A549 (cell line): ENCODE measurements at regions not wholly inside any gene's neighbourhood (a gene's known extent, or its start where the extent isn't known, plus 50 kb on each side); places are given as distances from the start of the nearest gene placed in this dataset.

Experiments
- ATAC-seq, 2 experiments: fragments of 200-7000 bp in 1 of 2; fragments of >200 bp in 1 of 2; cut with Nextera tagmentation in 1 of 2; cut with Tn5 transposase in 1 of 2; 3 replicates each; pipeline versions ENCODE4 v1.8.0 to v1.9.1; 2018 to 2020; ENCODE audit warnings: mild to moderate bottlenecking in 1 of 2, moderate library complexity in 1 of 2
- CTCF ChIA-PET: fragments of 300-600 bp; sonication (Branson Sonifier 250); formaldehyde crosslinking; extraction: SDS; loops from one replicate; lab custom pipeline; 2021; ENCODE audit warnings: antibody characterized with exemption, inconsistent platforms; lab: Yijun Ruan, JAX
- POLR2A ChIA-PET: fragments of 350-600 bp; formaldehyde crosslinking; extraction: SDS; loops from one replicate; lab custom pipeline; 2021; ENCODE audit warnings: antibody characterized with exemption, inconsistent platforms; lab: Yijun Ruan, JAX
- DNase-seq, 2 experiments: peaks; one replicate each; pipeline versions ENCODE4 v3.0.0 to v3.0.0-alpha.2; 2011 to 2016; ENCODE audit warnings: low read depth in 1 of 2, low spot score in 1 of 2
- FAIRE-seq: peaks from 2 replicates; lab custom pipeline; 2011; peaks lifted over from hg19 to GRCh38; lab: Jason Lieb, UNC
- H3K27ac ChIP-seq, 2 experiments: fragments of >200 bp; sonication (Bioruptor Twin); formaldehyde crosslinking; 3 replicates each; pipeline ENCODE4 v1.5.1; 2016 to 2017
- H3K4me1 ChIP-seq: fragments of >200 bp; sonication (Bioruptor Twin); formaldehyde crosslinking; 3 replicates; pipeline ENCODE4 v1.6.1; 2016
- H3K4me2 ChIP-seq: fragments of >200 bp; sonication (Bioruptor Twin); formaldehyde crosslinking; 3 replicates; pipeline ENCODE4 v1.6.1; 2016
- H3K4me3 ChIP-seq: fragments of >200 bp; sonication (Bioruptor Twin); formaldehyde crosslinking; 3 replicates; pipeline ENCODE4 v1.5.1; 2016
- H3K9me3 ChIP-seq: fragments of >200 bp; sonication (Bioruptor Twin); formaldehyde crosslinking; 3 replicates; pipeline ENCODE4 v1.6.1; 2016
- BHLHE40 ChIP-seq: IDR thresholded peaks from 2 replicates; pipeline ENCODE4 v1.6.1; 2012; ENCODE audit warnings: low read depth, low read length, inconsistent platforms
- CBX2 ChIP-seq: fragments of 200-600 bp; sonication (generic); IDR thresholded peaks from 2 replicates; pipeline ENCODE4 v1.6.1; 2016; ENCODE audit warnings: low read depth, mild to moderate bottlenecking, borderline replicate concordance
- CBX8 ChIP-seq: fragments of 200-600 bp; sonication (generic); IDR thresholded peaks from 2 replicates; pipeline ENCODE4 v1.6.1; 2016
- CEBPB ChIP-seq, 2 experiments: fragments of >200 bp in 1 of 2; sonication (Bioruptor Twin) in 1 of 2; formaldehyde crosslinking in 1 of 2; IDR thresholded peaks; 2 replicates each; pipeline ENCODE4 v1.6.1; 2012 to 2016
- EHF ChIP-seq: fragments of 250-450 bp; sonication (Bioruptor Pico); IDR thresholded peaks from 2 replicates; pipeline ENCODE4 v1.5.0; 2020; ENCODE audit warnings: mild to moderate bottlenecking
- EHMT2 ChIP-seq: fragments of 200-600 bp; sonication (generic); IDR thresholded peaks from 2 replicates; pipeline ENCODE4 v1.6.1; 2016; ENCODE audit warnings: antibody characterized with exemption, low read depth, mild to moderate bottlenecking, moderate library complexity
- EP300 ChIP-seq, 2 experiments: fragments of >200 bp; sonication (Bioruptor Twin); formaldehyde crosslinking; IDR thresholded peaks; 2 replicates in 1 of 2; 3 replicates in 1 of 2; pipeline ENCODE4 v1.6.1; 2016 to 2017
- ESRRA ChIP-seq: fragments of 150-350 bp; IDR thresholded peaks from 2 replicates; pipeline ENCODE4 v1.6.1; 2014; ENCODE audit warnings: mild to moderate bottlenecking, low read length, borderline replicate concordance
- FOXS1 ChIP-seq: fragments of 250-450 bp; sonication (Bioruptor Pico); IDR thresholded peaks from 2 replicates; pipeline ENCODE4 v1.5.0; 2020; ENCODE audit warnings: mild to moderate bottlenecking, moderate library complexity
- HDAC2 ChIP-seq: fragments of 200-600 bp; sonication (generic); IDR thresholded peaks from 2 replicates; pipeline ENCODE4 v1.6.1; 2016
- HEYL ChIP-seq: fragments of 250-450 bp; sonication (Bioruptor Pico); IDR thresholded peaks from 2 replicates; pipeline ENCODE4 v1.8.0; 2021; ENCODE audit warnings: mild to moderate bottlenecking, moderate library complexity
- HOXB5 ChIP-seq: fragments of 250-450 bp; sonication (Bioruptor Pico); IDR thresholded peaks from 2 replicates; pipeline ENCODE4 v1.5.0; 2020; ENCODE audit warnings: mild to moderate bottlenecking, moderate library complexity
- JUNB ChIP-seq: fragments of >200 bp; sonication (Bioruptor Twin); formaldehyde crosslinking; IDR thresholded peaks from 2 replicates; pipeline ENCODE4 v1.6.1; 2016
- MYC ChIP-seq: IDR thresholded peaks from 2 replicates; pipeline ENCODE4 v1.6.1; 2012; ENCODE audit warnings: mild to moderate bottlenecking, inconsistent platforms, low read length, improper control_type of control experiment, borderline replicate concordance
- NFE2L2 ChIP-seq: fragments of 150-350 bp; conservative IDR thresholded peaks from 2 replicates; pipeline ENCODE4 v1.6.1; 2014; ENCODE audit warnings: low read length
- PHF8 ChIP-seq: fragments of 200-600 bp; sonication (generic); IDR thresholded peaks from 2 replicates; pipeline ENCODE4 v1.6.1; 2016; ENCODE audit warnings: low read depth, mild to moderate bottlenecking, antibody characterized with exemption, moderate library complexity, borderline replicate concordance
- RFX5 ChIP-seq: fragments of 450-650 bp; IDR thresholded peaks from 2 replicates; pipeline ENCODE4 v1.7.1; 2014; ENCODE audit warnings: antibody characterized with exemption, mild to moderate bottlenecking, moderate library complexity
- RNF2 ChIP-seq: fragments of 200-600 bp; sonication (generic); IDR thresholded peaks from 2 replicates; pipeline ENCODE4 v1.6.1; 2016; ENCODE audit warnings: low read depth, mild to moderate bottlenecking, antibody characterized with exemption, moderate library complexity, borderline replicate concordance
- SMC3 ChIP-seq: fragments of >200 bp; sonication (Bioruptor Twin); formaldehyde crosslinking; IDR thresholded peaks from 3 replicates; pipeline ENCODE4 v1.6.1; 2018; ENCODE audit warnings: inconsistent platforms
- TFCP2L1 ChIP-seq: fragments of 250-450 bp; sonication (Bioruptor Pico); IDR thresholded peaks from 2 replicates; pipeline ENCODE4 v1.5.0; 2021; ENCODE audit warnings: mild to moderate bottlenecking
- ZC3H11A ChIP-seq: fragments of 450-650 bp; IDR thresholded peaks from 2 replicates; pipeline ENCODE4 v1.6.1; 2014; ENCODE audit warnings: antibody characterized with exemption, mild to moderate bottlenecking
- WGBS: methylation state at CpG from one replicate; pipeline ENCODE4 v1.1.6; 2017; ENCODE audit errors: missing lambda C conversion rate; 5-methylcytosine and 5-hydroxymethylcytosine counted together
- TF ChIP-seq, protein P1 (sequence below): fragments of >200 bp; sonication (Bioruptor Twin); formaldehyde crosslinking; IDR thresholded peaks from 2 replicates; pipeline ENCODE4 v1.6.1; 2016
- TF ChIP-seq, protein P2 (sequence below): IDR thresholded peaks from 2 replicates; pipeline ENCODE4 v1.6.1; 2012; ENCODE audit warnings: low read depth, borderline replicate concordance
- TF ChIP-seq, protein P3 (sequence below): IDR thresholded peaks from 2 replicates; pipeline ENCODE4 v1.6.1; 2012

DNA sequence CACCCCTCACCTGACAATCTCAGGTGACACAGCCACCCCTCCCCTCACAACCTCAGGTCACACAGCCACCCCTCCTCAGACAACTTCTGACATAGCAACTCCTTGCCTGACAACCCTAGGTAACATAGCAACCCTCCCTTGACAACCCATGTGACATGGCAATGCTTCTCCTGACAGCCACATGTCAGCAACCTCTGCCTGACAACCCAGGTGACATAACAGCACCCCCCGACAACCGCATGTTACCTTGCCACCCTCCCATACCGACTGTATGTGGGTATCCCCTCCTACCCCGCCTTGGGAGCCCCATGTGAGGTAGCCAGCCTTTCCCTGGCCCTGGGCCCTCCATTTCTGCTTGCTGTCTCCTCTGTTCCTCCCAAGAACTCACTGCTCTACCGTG, 77.7 kb upstream of the B3GAT1 start:
- no peaks in the 10 kb centered on the region for H3K4me1 ChIP-seq
- FAIRE-seq = no peak
- POLR2A ChIA-PET = no interaction called here
- no peak overlapping the region for H3K4me3 ChIP-seq
- H3K9me3 ChIP-seq = no peaks in the 10 kb centered on the region
- H3K4me2 ChIP-seq = no peak overlapping the region
- H3K27ac ChIP-seq = no peak overlapping the region
- 6% methylated on average over 4 of the region's 5 CpGs for WGBS
- CTCF ChIA-PET = no interaction called here
- no peak for ATAC-seq
- TF ChIP-seq TFCP2L1 (CRISPR knock-in tag) = no peak
- no peak for TF ChIP-seq SMC3
- no peak for TF ChIP-seq ZC3H11A
- TF ChIP-seq EHMT2 = no peak
- no peak for DNase-seq

DNA sequence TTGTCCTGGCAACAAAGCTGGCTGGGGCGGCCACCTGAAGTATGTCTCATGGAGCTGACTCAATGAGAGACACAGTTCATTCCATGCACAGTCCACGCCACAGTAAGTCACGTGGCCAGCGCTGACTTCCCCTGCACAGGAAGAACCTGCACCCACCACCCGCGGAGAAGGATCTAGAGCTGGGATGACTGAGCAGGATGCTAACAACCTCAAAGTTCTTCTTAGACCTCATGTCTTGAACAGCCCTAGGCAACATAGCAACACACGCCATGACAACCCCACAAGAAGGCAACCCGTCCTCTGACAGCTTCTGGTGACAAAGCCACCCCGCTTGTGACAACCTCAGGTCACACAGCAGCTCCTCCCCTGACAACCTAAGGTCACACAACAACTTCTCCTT, 76.9 kb upstream of the B3GAT1 start:
- ATAC-seq = no peak
- Histone ChIP-seq H3K9me3 (no peaks in the 10 kb centered on the region), H3K4me1 (no peaks in the 10 kb centered on the region), H3K4me3 (no peak overlapping the region), H3K27ac (no peak overlapping the region), H3K4me2 (no peak overlapping the region)
- TF ChIP-seq CEBPB (IDR thresholded peaks at IDR 0.05) = no peak
- no peak for DNase-seq
- 7% methylated on average over 5 of the region's 9 CpGs for WGBS
- ChIA-PET POLR2A (no interaction called here), CTCF (no interaction called here)
- FAIRE-seq = no peak

DNA sequence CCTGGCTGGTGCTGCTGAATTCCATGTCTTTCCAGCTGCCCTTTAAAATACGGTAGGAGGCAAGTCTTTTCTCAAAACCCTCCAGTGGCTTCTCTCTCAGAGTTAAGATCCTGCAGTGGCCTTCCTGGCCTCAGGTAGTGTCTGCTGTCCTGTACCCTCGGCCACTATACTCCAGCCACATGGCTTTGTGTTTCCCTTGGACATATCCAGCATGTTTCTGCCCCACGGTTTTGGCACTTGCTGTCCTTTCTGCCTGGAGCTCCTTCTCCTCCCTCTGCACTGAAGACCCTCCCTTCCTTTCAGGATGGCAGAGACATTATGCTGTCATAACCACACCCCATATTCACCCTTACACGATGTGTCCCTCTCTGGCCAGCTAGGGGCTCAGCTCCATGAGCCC, 76.5 kb upstream of the B3GAT1 start:
- TF ChIP-seq CBX8 (no peak), FOXS1 (CRISPR knock-in tag) (no peak), BHLHE40 (no peak), HEYL (CRISPR knock-in tag) (no peak)
- TF ChIP-seq, protein P1, sequence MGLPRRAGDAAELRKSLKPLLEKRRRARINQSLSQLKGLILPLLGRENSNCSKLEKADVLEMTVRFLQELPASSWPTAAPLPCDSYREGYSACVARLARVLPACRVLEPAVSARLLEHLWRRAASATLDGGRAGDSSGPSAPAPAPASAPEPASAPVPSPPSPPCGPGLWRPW = no peak
- Histone ChIP-seq H3K4me3 (no peak overlapping the region), H3K4me2 (no peak overlapping the region), H3K27ac (no peak overlapping the region), H3K4me1 (no peaks in the 10 kb centered on the region), H3K9me3 (no peaks in the 10 kb centered on the region)
- no peak for ATAC-seq
- ChIA-PET POLR2A (no interaction called here), CTCF (no interaction called here)
- no peak for DNase-seq
- 0% methylated on average over 4 of the region's 4 CpGs for WGBS
- FAIRE-seq = no peak

DNA sequence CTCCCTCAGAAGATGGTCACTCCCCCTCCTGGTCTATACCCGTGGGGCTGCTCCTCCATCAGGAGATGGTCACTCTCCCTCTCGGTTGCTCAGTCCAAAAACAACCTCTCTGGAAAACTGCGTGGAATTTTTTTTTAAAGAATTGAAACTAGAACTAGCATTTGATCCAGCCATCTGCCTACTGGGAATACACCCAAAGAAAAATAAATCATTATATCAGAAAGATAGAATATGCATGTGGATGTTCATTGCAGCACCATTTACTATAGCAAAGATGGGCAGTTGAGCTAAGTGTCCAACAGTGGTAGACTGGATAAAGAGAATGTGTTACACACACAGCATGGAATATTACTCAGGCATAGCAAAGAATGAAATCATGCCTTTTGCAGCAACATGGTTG, 75.7 kb upstream of the B3GAT1 start:
- CTCF ChIA-PET = no interaction called here
- POLR2A ChIA-PET = no interaction called here
- FAIRE-seq = no peak
- Histone ChIP-seq H3K4me2 (no peak overlapping the region), H3K27ac (no peak overlapping the region), H3K4me1 (no peaks in the 10 kb centered on the region), H3K9me3 (no peaks in the 10 kb centered on the region), H3K4me3 (no peak overlapping the region)
- no peak for ATAC-seq
- no peak for TF ChIP-seq TFCP2L1 (CRISPR knock-in tag)
- TF ChIP-seq HDAC2 = no peak
- no peak for TF ChIP-seq RFX5
- TF ChIP-seq, protein P2, sequence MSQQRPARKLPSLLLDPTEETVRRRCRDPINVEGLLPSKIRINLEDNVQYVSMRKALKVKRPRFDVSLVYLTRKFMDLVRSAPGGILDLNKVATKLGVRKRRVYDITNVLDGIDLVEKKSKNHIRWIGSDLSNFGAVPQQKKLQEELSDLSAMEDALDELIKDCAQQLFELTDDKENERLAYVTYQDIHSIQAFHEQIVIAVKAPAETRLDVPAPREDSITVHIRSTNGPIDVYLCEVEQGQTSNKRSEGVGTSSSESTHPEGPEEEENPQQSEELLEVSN = no peak
- no peak for TF ChIP-seq MYC
- no peak for TF ChIP-seq JUNB
- no peak for DNase-seq
- 0% methylated on average over 3 of the region's 3 CpGs for WGBS

DNA sequence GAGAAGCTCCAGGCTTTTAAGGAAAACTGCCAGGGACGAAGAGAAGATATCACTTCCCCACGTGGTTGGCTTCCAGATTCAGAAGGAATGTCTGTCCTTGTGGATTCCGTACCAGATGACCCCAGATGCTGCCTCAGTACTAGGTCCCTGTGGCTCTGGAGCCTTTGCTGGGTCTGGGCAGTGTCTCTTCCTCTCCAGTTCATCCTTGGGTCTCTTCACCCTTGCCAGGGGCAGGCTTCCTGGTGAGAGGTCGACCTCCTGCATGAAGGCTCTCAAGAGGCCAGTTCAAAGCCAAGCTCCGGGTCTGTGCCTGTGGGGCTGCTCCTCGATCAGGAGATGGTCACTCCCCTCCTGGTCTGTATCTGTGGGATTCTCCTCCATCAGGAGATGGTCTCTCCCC, 74.7 kb upstream of the B3GAT1 start:
- TF ChIP-seq, protein P3, sequence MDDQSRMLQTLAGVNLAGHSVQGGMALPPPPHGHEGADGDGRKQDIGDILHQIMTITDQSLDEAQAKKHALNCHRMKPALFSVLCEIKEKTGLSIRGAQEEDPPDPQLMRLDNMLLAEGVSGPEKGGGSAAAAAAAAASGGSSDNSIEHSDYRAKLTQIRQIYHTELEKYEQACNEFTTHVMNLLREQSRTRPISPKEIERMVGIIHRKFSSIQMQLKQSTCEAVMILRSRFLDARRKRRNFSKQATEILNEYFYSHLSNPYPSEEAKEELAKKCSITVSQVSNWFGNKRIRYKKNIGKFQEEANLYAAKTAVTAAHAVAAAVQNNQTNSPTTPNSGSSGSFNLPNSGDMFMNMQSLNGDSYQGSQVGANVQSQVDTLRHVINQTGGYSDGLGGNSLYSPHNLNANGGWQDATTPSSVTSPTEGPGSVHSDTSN = no peak
- TF ChIP-seq RNF2 (no peak), SMC3 (no peak), PHF8 (no peak), EP300 (IDR thresholded peaks at IDR 0.05) (no peak), ESRRA (no peak), EHF (no peak), HOXB5 (CRISPR knock-in tag) (no peak), NFE2L2 (no peak), CBX2 (no peak)
- TF ChIP-seq, protein P2 = no peak
- TF ChIP-seq, all 56 proteins: peak for 0
- POLR2A ChIA-PET = no interaction called here
- WGBS = 0% methylated on average over 4 of the region's 6 CpGs
- no peak overlapping the region for H3K4me3 ChIP-seq
- H3K9me3 ChIP-seq = no peaks in the 10 kb centered on the region
- no peak for ATAC-seq
- DNase-seq = no peak
- H3K4me1 ChIP-seq = no peaks in the 10 kb centered on the region
- H3K4me2 ChIP-seq = no peak overlapping the region
- CTCF ChIA-PET = interaction anchor here (1.0 kb wide), 1 partner anchor 266 kb away, joined by 3 read pairs; no protein-coding TSS in a partner anchor
- no peak for FAIRE-seq
- H3K27ac ChIP-seq = no peak overlapping the region
